ENCODE measurements at regions not wholly inside any gene's neighbourhood (a gene's known extent, or its start where the extent isn't known, plus 50 kb on each side); places are given as distances from the start of the nearest gene placed in this dataset.
"Not testable (repeated sequence)": the region's sequence is repeated elsewhere in the genome, so short reads cannot be mapped to it uniquely, and the experiment has no call there.

GRCh38 chrX:26445288-26445687 is 229.3 kb downstream of the MAGEB5 start:
- 100% methylated on average over 1 of the region's 2 CpGs for WGBS (ENCODE audit: insufficient coverage)
- Histone ChIP-seq H3K4me1 (ENCODE audit: control insufficient read depth in 1 of 2, insufficient read depth in 2 of 2, low read length in 2 of 2) (no peaks in the 10 kb centered on the region), H2AFZ (ENCODE audit: insufficient read depth, low read depth, low read length, poor library complexity, severe bottlenecking) (no peak overlapping the region), H3K79me2 (ENCODE audit: insufficient read depth, low read length) (no peaks in the 10 kb centered on the region), H3K4me2 (replicated peaks; ENCODE audit: extremely low read depth, low read length, poor library complexity, severe bottlenecking) (no peak overlapping the region), H4K20me1 (ENCODE audit: insufficient read depth, low read length) (no peaks in the 10 kb centered on the region), H3K9ac (ENCODE audit: insufficient read depth, low read length, poor library complexity, severe bottlenecking) (no peak overlapping the region), H3K27me3 (ENCODE audit: control insufficient read depth in 2 of 2, insufficient read depth in 2 of 2, low read length in 2 of 2) (no peaks in the 10 kb centered on the region), H3K9me3 (replicated peaks in 1 of 2; ENCODE audit: control insufficient read depth in 1 of 2, insufficient read depth in 1 of 2, low read length in 2 of 2) (no peaks in the 10 kb centered on the region), H3K36me3 (replicated peaks in 1 of 2; ENCODE audit: control insufficient read depth in 1 of 2, insufficient read depth in 2 of 2, low read length in 2 of 2) (no peaks in the 10 kb centered on the region), H3K4me3 (replicated peaks in 1 of 3; ENCODE audit: low read depth in 2 of 3, low read length in 3 of 3) (no peak overlapping the region), H3K27ac (ENCODE audit: low read depth in 1 of 2, low read length in 2 of 2) (no peak overlapping the region)
- intact Hi-C loops (cut with micrococcal nuclease): no loop called here
- Mint-ChIP-seq H3K4me3 (no peak overlapping the region), H3K4me1 (no peaks in the 10 kb centered on the region), H3K27ac (no peak overlapping the region), H3K9me3 (no peaks in the 10 kb centered on the region), H3K36me3 (no peaks in the 10 kb centered on the region), H3K27me3 (ENCODE audit: low read depth in 3 of 3) (no peaks in the 10 kb centered on the region)
- no peak for TF ChIP-seq CTCF (IDR thresholded peaks at IDR 0.05)
- no peak for DNase-seq

GRCh38 chrX:26444417-26444816 is 228.4 kb downstream of the MAGEB5 start:
- H4K20me1 ChIP-seq (ENCODE audit: insufficient read depth, low read length); H3K27ac ChIP-seq (ENCODE audit: low read depth in 1 of 2, low read length in 2 of 2); H3K27me3 ChIP-seq (ENCODE audit: control insufficient read depth in 2 of 2, insufficient read depth in 2 of 2, low read length in 2 of 2); H3K27ac Mint-ChIP-seq; H3K36me3 ChIP-seq (replicated peaks in 1 of 2; ENCODE audit: control insufficient read depth in 1 of 2, insufficient read depth in 2 of 2, low read length in 2 of 2); H3K4me1 ChIP-seq (ENCODE audit: control insufficient read depth in 1 of 2, insufficient read depth in 2 of 2, low read length in 2 of 2); H3K27me3 Mint-ChIP-seq (ENCODE audit: low read depth in 3 of 3); H3K4me2 ChIP-seq (replicated peaks; ENCODE audit: extremely low read depth, low read length, poor library complexity, severe bottlenecking); H3K4me3 ChIP-seq (replicated peaks in 1 of 3; ENCODE audit: low read depth in 2 of 3, low read length in 3 of 3); H3K9me3 Mint-ChIP-seq; intact Hi-C loops (cut with micrococcal nuclease); H3K4me1 Mint-ChIP-seq; H2AFZ ChIP-seq (ENCODE audit: insufficient read depth, low read depth, low read length, poor library complexity, severe bottlenecking); H3K79me2 ChIP-seq (ENCODE audit: insufficient read depth, low read length); H3K4me3 Mint-ChIP-seq; DNase-seq; H3K9ac ChIP-seq (ENCODE audit: insufficient read depth, low read length, poor library complexity, severe bottlenecking); H3K9me3 ChIP-seq (replicated peaks in 1 of 2; ENCODE audit: control insufficient read depth in 1 of 2, insufficient read depth in 1 of 2, low read length in 2 of 2); H3K36me3 Mint-ChIP-seq: not testable (repeated sequence)
- 100% methylated on average over 1 of the region's 3 CpGs for WGBS (ENCODE audit: insufficient coverage)

Data from CD14-positive monocyte (primary cell).